ENCODE measurements at regions not wholly inside any gene's neighbourhood (a gene's known extent, or its start where the extent isn't known, plus 50 kb on each side); places are given as distances from the start of the nearest gene placed in this dataset.

GRCh38 chr18:34590503-34590902 lies 119.6 kb upstream of the DTNA start:
- Histone ChIP-seq H3K4me3 (replicated peaks in 1 of 3; ENCODE audit: insufficient read depth in 1 of 3, low read depth in 1 of 3, low read length in 3 of 3) (no peak overlapping the region), H3K4me1 (ENCODE audit: control insufficient read depth, extremely low read depth, insufficient read depth, low read length) (peaks cover 2% of the 10 kb centered on the region), H3K9me1 (replicated peaks; ENCODE audit: control insufficient read depth, extremely low read depth, insufficient read depth, low read length) (no peaks in the 10 kb centered on the region), H3K27me3 (ENCODE audit: control insufficient read depth in 2 of 2, insufficient read depth in 2 of 2, low read length in 2 of 2) (no peaks in the 10 kb centered on the region), H2AFZ (ENCODE audit: low read depth, low read length) (no peak overlapping the region), H3K36me3 (ENCODE audit: control insufficient read depth in 2 of 2, extremely low read depth in 1 of 2, insufficient read depth in 2 of 2, low read length in 2 of 2) (no peaks in the 10 kb centered on the region), H3K4me2 (ENCODE audit: insufficient read depth, low read length) (no peak overlapping the region), H4K20me1 (replicated peaks; ENCODE audit: control insufficient read depth, extremely low read depth, insufficient read depth, low read length) (no peaks in the 10 kb centered on the region), H3K9ac (replicated peaks; ENCODE audit: extremely low read depth, insufficient read depth, low read length) (no peak overlapping the region), H3K27ac (ENCODE audit: insufficient read depth, low read depth, low read length) (no peak overlapping the region), H3K79me2 (ENCODE audit: control insufficient read depth, insufficient read depth, low read length) (no peaks in the 10 kb centered on the region), H3K9me3 (replicated peaks; ENCODE audit: control insufficient read depth, insufficient read depth, low read length) (no peaks in the 10 kb centered on the region)
- CTCF ChIA-PET: no interaction called here
- BruUV-seq (replicated peaks): no TSS peak
- dilution Hi-C loops (cut with MboI; ENCODE audit: extremely low pct_ligation_motif_present, low sequenced_read_pairs): no loop called here
- DNase-seq (ENCODE audit: low read depth, low spot score) (peak; percentile 19), FAIRE-seq (no peak)
- POLR2A ChIA-PET: no interaction called here
- TF ChIP-seq JUN (IDR thresholded peaks at IDR 0.05; ENCODE audit: borderline replicate concordance, insufficient read depth, insufficient read length, low read depth): no peak
- TF ChIP-seq EZH2 (IDR thresholded peaks at IDR 0.05; ENCODE audit: borderline replicate concordance, low read depth, low read length, severe bottlenecking): no peak
- no peak for TF ChIP-seq POLR2AphosphoS5 (IDR thresholded peaks at IDR 0.05; ENCODE audit: insufficient read depth, low read depth, low read length)
- TF ChIP-seq, protein P1, sequence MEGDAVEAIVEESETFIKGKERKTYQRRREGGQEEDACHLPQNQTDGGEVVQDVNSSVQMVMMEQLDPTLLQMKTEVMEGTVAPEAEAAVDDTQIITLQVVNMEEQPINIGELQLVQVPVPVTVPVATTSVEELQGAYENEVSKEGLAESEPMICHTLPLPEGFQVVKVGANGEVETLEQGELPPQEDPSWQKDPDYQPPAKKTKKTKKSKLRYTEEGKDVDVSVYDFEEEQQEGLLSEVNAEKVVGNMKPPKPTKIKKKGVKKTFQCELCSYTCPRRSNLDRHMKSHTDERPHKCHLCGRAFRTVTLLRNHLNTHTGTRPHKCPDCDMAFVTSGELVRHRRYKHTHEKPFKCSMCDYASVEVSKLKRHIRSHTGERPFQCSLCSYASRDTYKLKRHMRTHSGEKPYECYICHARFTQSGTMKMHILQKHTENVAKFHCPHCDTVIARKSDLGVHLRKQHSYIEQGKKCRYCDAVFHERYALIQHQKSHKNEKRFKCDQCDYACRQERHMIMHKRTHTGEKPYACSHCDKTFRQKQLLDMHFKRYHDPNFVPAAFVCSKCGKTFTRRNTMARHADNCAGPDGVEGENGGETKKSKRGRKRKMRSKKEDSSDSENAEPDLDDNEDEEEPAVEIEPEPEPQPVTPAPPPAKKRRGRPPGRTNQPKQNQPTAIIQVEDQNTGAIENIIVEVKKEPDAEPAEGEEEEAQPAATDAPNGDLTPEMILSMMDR (IDR thresholded peaks at IDR 0.05; ENCODE audit: extremely low read depth in 1 of 2, insufficient read depth in 1 of 2, low read depth in 1 of 2, low read length in 2 of 2): no peak
- TF ChIP-seq, protein P2, sequence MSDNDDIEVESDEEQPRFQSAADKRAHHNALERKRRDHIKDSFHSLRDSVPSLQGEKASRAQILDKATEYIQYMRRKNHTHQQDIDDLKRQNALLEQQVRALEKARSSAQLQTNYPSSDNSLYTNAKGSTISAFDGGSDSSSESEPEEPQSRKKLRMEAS (IDR thresholded peaks at IDR 0.05; ENCODE audit: insufficient read depth, insufficient read length): no peak
- no peak for TF ChIP-seq FOS (IDR thresholded peaks at IDR 0.05; ENCODE audit: borderline replicate concordance, insufficient read depth, low read length)
- no peak for TF ChIP-seq GATA2 (IDR thresholded peaks at IDR 0.05; ENCODE audit: insufficient read depth, insufficient read length, low read depth, low read length)
- no peak for TF ChIP-seq POLR2A (IDR thresholded peaks at IDR 0.05; ENCODE audit: low read depth, low read length)
- no peak for TF ChIP-seq MYC (IDR thresholded peaks at IDR 0.05; ENCODE audit: low read depth, low read length)
- intact Hi-C loops (cut with micrococcal nuclease): loop anchor here (10.0 kb wide), 1 partner anchor 384 kb away; no protein-coding TSS in a partner anchor

Data from endothelial cell of umbilical vein (primary cell).